Heart left ventricle (tissue), 16 donors: ENCODE measurements at regions not wholly inside any gene's neighbourhood (a gene's known extent, or its start where the extent isn't known, plus 50 kb on each side); places are given as distances from the start of the nearest gene placed in this dataset.

Source experiments
- ATAC-seq, 4 donors: fragments of 200-7000 bp; cut with Tn5 transposase; one replicate each; pipeline ENCODE4 v1.9.1; 2020 to 2022; ENCODE audit warnings: moderate library complexity in 4 of 4, mild to moderate bottlenecking in 3 of 4, moderate number of reproducible peaks in 1 of 4
- DNase-seq, 5 donors: peaks; one replicate each; pipeline ENCODE4 v3.0.0-alpha.2; 2020
- H3K27ac ChIP-seq, 12 donors: fragments of 200-600 bp; sonication (generic) in 4 of 12; one replicate each; pipeline versions ENCODE4 v1.5.0 to v1.8.0; 2016 to 2022; ENCODE audit warnings: mild to moderate bottlenecking in 2 of 12
- H3K27me3 ChIP-seq, 9 donors: fragments of 200-600 bp; sonication (generic) in 2 of 9; one replicate each; pipeline versions ENCODE4 v1.5.1 to v1.8.0; 2016 to 2022; ENCODE audit warnings: mild to moderate bottlenecking in 3 of 9
- H3K36me3 ChIP-seq, 9 donors: fragments of 200-600 bp; sonication (generic) in 2 of 9; one replicate each; pipeline versions ENCODE4 v1.5.0 to v1.8.0; 2018 to 2022; ENCODE audit warnings: mild to moderate bottlenecking in 2 of 9
- H3K4me1 ChIP-seq, 12 donors: fragments of 200-600 bp; sonication (generic) in 4 of 12; one replicate each; pipeline versions ENCODE4 v1.5.0 to v1.8.0; 2016 to 2022; ENCODE audit warnings: mild to moderate bottlenecking in 3 of 12
- H3K4me3 ChIP-seq, 12 donors: fragments of 200-600 bp; sonication (generic) in 4 of 12; one replicate each; pipeline versions ENCODE4 v1.5.0 to v1.8.0; 2017 to 2022; ENCODE audit warnings: mild to moderate bottlenecking in 9 of 12, moderate library complexity in 4 of 12
- H3K9me3 ChIP-seq, 12 donors: fragments of 200-600 bp; sonication (generic) in 4 of 12; one replicate each; pipeline versions ENCODE4 v1.5.0 to v1.8.0; 2016 to 2022; ENCODE audit warnings: mild to moderate bottlenecking in 1 of 12
- POLR2A ChIP-seq, 2 donors: fragments of 450-650 bp; IDR thresholded peaks; one replicate each; pipeline ENCODE4 v1.6.1; 2017; ENCODE audit warnings: antibody characterized with exemption in 2 of 2, mild to moderate bottlenecking in 2 of 2, moderate library complexity in 2 of 2
- WGBS, 4 donors: extraction: QIAGEN DNeasy Blood & Tissue Kit in 2 of 4; methylation state at CpG; one replicate each; pipeline versions ENCODE4 v1.1.5 to v1.1.7; 2013 to 2018; 5-methylcytosine and 5-hydroxymethylcytosine counted together
- intact Hi-C, 10 donors: fragments of 100-400 bp; cut with DNase I; formaldehyde crosslinking; loops; one replicate each; pipeline versions ENCODE4 v1.11.1 to v1.14.2; 2022
- TF ChIP-seq, protein P1 (sequence below), 12 donors: fragments of 200-600 bp; sonication (generic) in 4 of 12; IDR thresholded peaks; one replicate each; pipeline versions ENCODE4 v1.5.0 to v1.8.0; 2018 to 2022; ENCODE audit warnings: antibody characterized with exemption in 12 of 12, mild to moderate bottlenecking in 5 of 12
- donor health status: ischemic (EF 13 %, LVEDD 7.1; RV severe dilation, severe dysfunction).
- donor health status: healthy with polysubstance abuse.
- donor health status: DM: no; HTN: yes; CAD: no.
- donor health status: DM: no; HTN: no; CAD: no.
- donor health status: ischemic (EF 25% LVEDD 6.9; RV normal size, moderate dysfunction).
- donor health status: ischemic (EF 25% LVEDD 5.7; RV mildly dilated, moderate dysfunction).
- donor health status: healthy.
- donor health status: DM: yes; HTN: yes; CAD: no.
- donor health status: ischemic (EF 35%, LVEDD 5.7; RV mildly dilated, moderate dysfunction).
- donor health status: nonischemic (EF 11% LVEDD 7.7; RV severe dilation, severe dysfunction).
- donor health status: DM: yes; HTN: yes; CAD: no.
- donor health status: PGD.
- donor health status: ischemic (EF 29% LVEDD 5.4; RV normal size, mild dysfunction).
- donor health status: nonischemic (EF 23%, LVEDD 6.1; RV moderate dilation, normal function).

GRCh38 chr2:41355794-41356193 lies 692.0 kb upstream of the PKDCC start:
- no peaks in the 10 kb centered on the region for H3K36me3 ChIP-seq
- ATAC-seq (no peak), DNase-seq (no peak)
- H3K4me3 ChIP-seq = no peak overlapping the region
- no peak for TF ChIP-seq POLR2A (IDR thresholded peaks at IDR 0.05)
- TF ChIP-seq, protein P1, sequence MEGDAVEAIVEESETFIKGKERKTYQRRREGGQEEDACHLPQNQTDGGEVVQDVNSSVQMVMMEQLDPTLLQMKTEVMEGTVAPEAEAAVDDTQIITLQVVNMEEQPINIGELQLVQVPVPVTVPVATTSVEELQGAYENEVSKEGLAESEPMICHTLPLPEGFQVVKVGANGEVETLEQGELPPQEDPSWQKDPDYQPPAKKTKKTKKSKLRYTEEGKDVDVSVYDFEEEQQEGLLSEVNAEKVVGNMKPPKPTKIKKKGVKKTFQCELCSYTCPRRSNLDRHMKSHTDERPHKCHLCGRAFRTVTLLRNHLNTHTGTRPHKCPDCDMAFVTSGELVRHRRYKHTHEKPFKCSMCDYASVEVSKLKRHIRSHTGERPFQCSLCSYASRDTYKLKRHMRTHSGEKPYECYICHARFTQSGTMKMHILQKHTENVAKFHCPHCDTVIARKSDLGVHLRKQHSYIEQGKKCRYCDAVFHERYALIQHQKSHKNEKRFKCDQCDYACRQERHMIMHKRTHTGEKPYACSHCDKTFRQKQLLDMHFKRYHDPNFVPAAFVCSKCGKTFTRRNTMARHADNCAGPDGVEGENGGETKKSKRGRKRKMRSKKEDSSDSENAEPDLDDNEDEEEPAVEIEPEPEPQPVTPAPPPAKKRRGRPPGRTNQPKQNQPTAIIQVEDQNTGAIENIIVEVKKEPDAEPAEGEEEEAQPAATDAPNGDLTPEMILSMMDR (IDR thresholded peaks at IDR 0.05) = no peak
- WGBS, 4 donors = 80 to 95% (median 83%) methylated on average over 2 of the region's 2 CpGs
- intact Hi-C loops = no loop called here
- peaks cover 0 to 4% (median 0%) of the 10 kb centered on the region in 12 donors for H3K4me1 ChIP-seq
- H3K27me3 ChIP-seq = no peaks in the 10 kb centered on the region
- H3K27ac ChIP-seq = no peak overlapping the region
- peaks cover 0 to 3% (median 0%) of the 10 kb centered on the region in 12 donors for H3K9me3 ChIP-seq

GRCh38 chr2:41364842-41365241 lies 683.0 kb upstream of the PKDCC start:
- ATAC-seq = peak in 1 of 4 donors; percentile 24
- Histone ChIP-seq H3K27me3 (no peaks in the 10 kb centered on the region), H3K4me3 (no peak overlapping the region), H3K36me3 (no peaks in the 10 kb centered on the region), H3K9me3 (peaks cover 0 to 18% (median 9%) of the 10 kb centered on the region in 12 donors), H3K27ac (no peak overlapping the region), H3K4me1 (no peaks in the 10 kb centered on the region)
- 88 to 100% (median 92%) methylated on average over 2 of the region's 2 CpGs for WGBS, 4 donors
- DNase-seq = no peak
- TF ChIP-seq, protein P1 (IDR thresholded peaks at IDR 0.05) = no peak
- TF ChIP-seq POLR2A (IDR thresholded peaks at IDR 0.05) = no peak
- intact Hi-C loops = no loop called here

- no peak for ATAC-seq
- intact Hi-C loops = no loop called here
These were observed 671.9 kb upstream of the PKDCC start for GRCh38 chr2:41375901-41376300.

DNA sequence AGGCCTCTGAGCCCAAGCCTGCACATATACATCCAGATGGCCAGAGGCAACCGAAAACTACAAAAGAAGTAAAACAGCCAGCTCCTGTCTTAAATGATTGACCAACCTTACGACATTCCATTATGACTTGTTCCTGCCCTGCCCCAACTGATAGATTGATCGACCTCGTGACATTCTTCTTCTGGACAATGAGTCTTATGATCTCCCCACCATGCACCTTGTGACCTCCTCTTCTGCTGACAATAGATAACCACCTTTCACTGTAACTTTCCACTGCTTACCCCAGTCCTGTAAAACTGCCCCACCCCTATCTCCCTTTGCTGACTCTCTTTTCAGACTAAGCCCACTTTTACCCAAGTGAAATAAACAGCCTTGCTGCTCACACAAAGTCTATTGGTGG lies 670.0 kb upstream of the PKDCC start:
- ATAC-seq (no peak), DNase-seq (no peak)
- TF ChIP-seq, protein P1 (IDR thresholded peaks at IDR 0.05) = no peak
- no peak for TF ChIP-seq POLR2A (IDR thresholded peaks at IDR 0.05)
- intact Hi-C loops = no loop called here
- WGBS, 4 donors = 78 to 89% (median 82%) methylated on average over 4 of the region's 4 CpGs
- no peaks in the 10 kb centered on the region for H3K36me3 ChIP-seq
- no peak overlapping the region for H3K27ac ChIP-seq
- peaks cover 0 to 2% (median 0%) of the 10 kb centered on the region in 12 donors for H3K9me3 ChIP-seq
- no peaks in the 10 kb centered on the region for H3K4me1 ChIP-seq
- H3K27me3 ChIP-seq = no peaks in the 10 kb centered on the region
- H3K4me3 ChIP-seq = no peak overlapping the region

More at GRCh38 chr2:41375901-41376300, 671.9 kb upstream of the PKDCC start:
- no peaks in the 10 kb centered on the region for H3K4me1 ChIP-seq
- H3K27me3 ChIP-seq = no peaks in the 10 kb centered on the region
- H3K9me3 ChIP-seq = peaks cover 0 to 18% (median 0%) of the 10 kb centered on the region in 12 donors
- H3K27ac ChIP-seq = no peak overlapping the region
- no peak for DNase-seq
- no peaks in the 10 kb centered on the region for H3K36me3 ChIP-seq
- H3K4me3 ChIP-seq = no peak overlapping the region
- TF ChIP-seq, protein P1 (IDR thresholded peaks at IDR 0.05) = no peak
- no peak for TF ChIP-seq POLR2A (IDR thresholded peaks at IDR 0.05)
